Esophagus muscularis mucosa (tissue), 4 donors: ENCODE measurements at regions not wholly inside any gene's neighbourhood (a gene's known extent, or its start where the extent isn't known, plus 50 kb on each side); places are given as distances from the start of the nearest gene placed in this dataset.
"Not testable (repeated sequence)": the region's sequence is repeated elsewhere in the genome, so short reads cannot be mapped to it uniquely, and the experiment has no call there.

Experiments used
- CTCF ChIP-seq, 3 experiments: fragments of 200-600 bp in 2 of 3; fragments of 450-650 bp in 1 of 3; sonication (generic) in 2 of 3; IDR thresholded peaks; one replicate each; pipeline ENCODE4 v1.5.1; 2017 to 2019; ENCODE audit warnings: antibody characterized with exemption in 3 of 3, mild to moderate bottlenecking in 2 of 3, moderate library complexity in 1 of 3
- EP300 ChIP-seq: sonication (generic); formaldehyde crosslinking; IDR thresholded peaks from one replicate; pipeline ENCODE4 v1.6.1; 2017; ENCODE audit warnings: antibody characterized with exemption
- POLR2A ChIP-seq: fragments of 450-650 bp; IDR thresholded peaks from one replicate; pipeline ENCODE4 v1.6.1; 2017; ENCODE audit warnings: antibody characterized with exemption, moderate library complexity, mild to moderate bottlenecking, low read depth
- POLR2AphosphoS5 ChIP-seq, 2 donors: sonication (generic); formaldehyde crosslinking; IDR thresholded peaks; one replicate each; pipeline ENCODE4 v1.6.1; 2017; ENCODE audit warnings: antibody characterized with exemption in 2 of 2

- TF ChIP-seq CTCF (IDR thresholded peaks at IDR 0.05); EP300; POLR2AphosphoS5 (IDR thresholded peaks at IDR 0.05); POLR2A: not testable (repeated sequence)
Observed at GRCh38 chr16:88209579-88209978, 173.2 kb upstream of the ZNF469 start.
